ENCODE measurements at regions not wholly inside any gene's neighbourhood (a gene's known extent, or its start where the extent isn't known, plus 50 kb on each side); places are given as distances from the start of the nearest gene placed in this dataset.

GRCh38 chr13:73701160-73701559 lies 433.0 kb downstream of the KLF12 start:
- DNase-seq: no peak

- no peak for DNase-seq
These were observed 435.3 kb downstream of the KLF12 start for GRCh38 chr13:73698859-73699258.

GRCh38 chr13:73697166-73697565 lies 437.0 kb downstream of the KLF12 start:
- no peak for DNase-seq

- DNase-seq: no peak
These were observed 437.5 kb downstream of the KLF12 start for GRCh38 chr13:73696713-73697112.

GRCh38 chr13:73696271-73696670 lies 437.9 kb downstream of the KLF12 start:
- no peak for DNase-seq

- no peak for DNase-seq
These were observed 438.9 kb downstream of the KLF12 start for GRCh38 chr13:73695325-73695724.

- no peak for DNase-seq
These were observed 441.0 kb downstream of the KLF12 start for GRCh38 chr13:73693215-73693614.

- DNase-seq: no peak
These were observed 442.3 kb downstream of the KLF12 start for GRCh38 chr13:73691891-73692290.

GRCh38 chr13:73687929-73688328 lies 446.3 kb downstream of the KLF12 start:
- no peak for DNase-seq

- no peak for DNase-seq
These were observed 447.1 kb downstream of the KLF12 start for GRCh38 chr13:73687087-73687486.

GRCh38 chr13:73684750-73685149 lies 449.5 kb downstream of the KLF12 start:
- DNase-seq: no peak

GRCh38 chr13:73684286-73684685 lies 449.9 kb downstream of the KLF12 start:
- no peak for DNase-seq

- no peak for DNase-seq
These were observed 450.5 kb downstream of the KLF12 start for GRCh38 chr13:73683746-73684145.

- no peak for DNase-seq
These were observed 452.4 kb downstream of the KLF12 start for GRCh38 chr13:73681779-73682178.

- DNase-seq: no peak
These were observed 453.2 kb downstream of the KLF12 start for GRCh38 chr13:73681015-73681414.

GRCh38 chr13:73677048-73677601 lies 457.1 kb downstream of the KLF12 start:
- peak in 1 of 4 experiments; percentile 4 for DNase-seq

- DNase-seq: no peak
These were observed 457.6 kb downstream of the KLF12 start for GRCh38 chr13:73676550-73677047.

- DNase-seq: no peak
These were observed 458.4 kb downstream of the KLF12 start for GRCh38 chr13:73675821-73676220.

GRCh38 chr13:73674570-73674969 lies 459.6 kb downstream of the KLF12 start:
- no peak for DNase-seq

GRCh38 chr13:73673931-73674330 lies 460.3 kb downstream of the KLF12 start:
- no peak for DNase-seq

- no peak for DNase-seq
These were observed 461.7 kb downstream of the KLF12 start for GRCh38 chr13:73672492-73672891.

GRCh38 chr13:73671732-73672131 lies 462.5 kb downstream of the KLF12 start:
- DNase-seq: no peak

- DNase-seq: no peak
These were observed 463.2 kb downstream of the KLF12 start for GRCh38 chr13:73671011-73671410.

GRCh38 chr13:73667756-73668155 lies 466.4 kb downstream of the KLF12 start:
- DNase-seq: no peak

GRCh38 chr13:73665261-73665660 lies 468.9 kb downstream of the KLF12 start:
- DNase-seq: no peak
